ENCODE measurements at regions not wholly inside any gene's neighbourhood (a gene's known extent, or its start where the extent isn't known, plus 50 kb on each side); places are given as distances from the start of the nearest gene placed in this dataset.

- DNase-seq (ENCODE audit: low spot score) (no peak), ATAC-seq (ENCODE audit: insufficient number of reproducible peaks, low FRiP score, low read depth) (no peak)
- no peak for TF ChIP-seq CTCF (IDR thresholded peaks at IDR 0.05)
- H3K4me3 ChIP-seq: no peak overlapping the region
- no peaks in the 10 kb centered on the region for H3K9me3 ChIP-seq
- no peak overlapping the region for H3K27ac ChIP-seq
- H3K4me1 ChIP-seq (ENCODE audit: control insufficient read depth in 1 of 2, low read depth in 2 of 2): no peaks in the 10 kb centered on the region
- H3K27me3 ChIP-seq (replicated peaks; ENCODE audit: insufficient read depth): no peaks in the 10 kb centered on the region
- H3K36me3 ChIP-seq: no peaks in the 10 kb centered on the region
Measured at GRCh38 chr22:47567126-47568090, 805.0 kb downstream of the TBC1D22A start.

GRCh38 chr22:47566491-47566890 lies 804.0 kb downstream of the TBC1D22A start:
- Histone ChIP-seq H3K4me1 (ENCODE audit: control insufficient read depth in 1 of 2, low read depth in 2 of 2) (no peaks in the 10 kb centered on the region), H3K9me3 (no peaks in the 10 kb centered on the region), H3K27me3 (replicated peaks; ENCODE audit: insufficient read depth) (no peaks in the 10 kb centered on the region), H3K27ac (no peak overlapping the region), H3K36me3 (no peaks in the 10 kb centered on the region), H3K4me3 (no peak overlapping the region)
- ATAC-seq (ENCODE audit: insufficient number of reproducible peaks, low FRiP score, low read depth) (no peak), DNase-seq (ENCODE audit: low spot score) (no peak)
- TF ChIP-seq CTCF (IDR thresholded peaks at IDR 0.05): no peak

- TF ChIP-seq CTCF (IDR thresholded peaks at IDR 0.05): no peak
- Histone ChIP-seq H3K27ac (no peak overlapping the region), H3K9me3 (no peaks in the 10 kb centered on the region), H3K27me3 (replicated peaks; ENCODE audit: insufficient read depth) (no peaks in the 10 kb centered on the region), H3K4me3 (no peak overlapping the region), H3K36me3 (no peaks in the 10 kb centered on the region), H3K4me1 (ENCODE audit: control insufficient read depth in 1 of 2, low read depth in 2 of 2) (no peaks in the 10 kb centered on the region)
- DNase-seq (ENCODE audit: low spot score) (no peak), ATAC-seq (ENCODE audit: insufficient number of reproducible peaks, low FRiP score, low read depth) (no peak)
Measured at GRCh38 chr22:47565607-47566006, 803.2 kb downstream of the TBC1D22A start.

- Histone ChIP-seq H3K9me3 (no peaks in the 10 kb centered on the region), H3K27ac (no peak overlapping the region), H3K27me3 (replicated peaks; ENCODE audit: insufficient read depth) (no peaks in the 10 kb centered on the region), H3K4me3 (no peak overlapping the region), H3K36me3 (no peaks in the 10 kb centered on the region), H3K4me1 (ENCODE audit: control insufficient read depth in 1 of 2, low read depth in 2 of 2) (no peaks in the 10 kb centered on the region)
- ATAC-seq (ENCODE audit: insufficient number of reproducible peaks, low FRiP score, low read depth): no peak
- no peak for TF ChIP-seq CTCF (IDR thresholded peaks at IDR 0.05)
- DNase-seq (ENCODE audit: low spot score): no peak
Measured at GRCh38 chr22:47564651-47565434, 802.4 kb downstream of the TBC1D22A start.

GRCh38 chr22:47564158-47564450 lies 801.7 kb downstream of the TBC1D22A start:
- H3K27ac ChIP-seq: no peak overlapping the region
- H3K4me1 ChIP-seq (ENCODE audit: control insufficient read depth in 1 of 2, low read depth in 2 of 2): no peaks in the 10 kb centered on the region
- DNase-seq (ENCODE audit: low spot score) (no peak), ATAC-seq (ENCODE audit: insufficient number of reproducible peaks, low FRiP score, low read depth) (no peak)
- no peaks in the 10 kb centered on the region for H3K9me3 ChIP-seq
- no peak for TF ChIP-seq CTCF (IDR thresholded peaks at IDR 0.05)
- H3K27me3 ChIP-seq (replicated peaks; ENCODE audit: insufficient read depth): no peaks in the 10 kb centered on the region
- H3K4me3 ChIP-seq: no peak overlapping the region
- no peaks in the 10 kb centered on the region for H3K36me3 ChIP-seq
